ENCODE measurements at regions not wholly inside any gene's neighbourhood (a gene's known extent, or its start where the extent isn't known, plus 50 kb on each side); places are given as distances from the start of the nearest gene placed in this dataset.

DNA sequence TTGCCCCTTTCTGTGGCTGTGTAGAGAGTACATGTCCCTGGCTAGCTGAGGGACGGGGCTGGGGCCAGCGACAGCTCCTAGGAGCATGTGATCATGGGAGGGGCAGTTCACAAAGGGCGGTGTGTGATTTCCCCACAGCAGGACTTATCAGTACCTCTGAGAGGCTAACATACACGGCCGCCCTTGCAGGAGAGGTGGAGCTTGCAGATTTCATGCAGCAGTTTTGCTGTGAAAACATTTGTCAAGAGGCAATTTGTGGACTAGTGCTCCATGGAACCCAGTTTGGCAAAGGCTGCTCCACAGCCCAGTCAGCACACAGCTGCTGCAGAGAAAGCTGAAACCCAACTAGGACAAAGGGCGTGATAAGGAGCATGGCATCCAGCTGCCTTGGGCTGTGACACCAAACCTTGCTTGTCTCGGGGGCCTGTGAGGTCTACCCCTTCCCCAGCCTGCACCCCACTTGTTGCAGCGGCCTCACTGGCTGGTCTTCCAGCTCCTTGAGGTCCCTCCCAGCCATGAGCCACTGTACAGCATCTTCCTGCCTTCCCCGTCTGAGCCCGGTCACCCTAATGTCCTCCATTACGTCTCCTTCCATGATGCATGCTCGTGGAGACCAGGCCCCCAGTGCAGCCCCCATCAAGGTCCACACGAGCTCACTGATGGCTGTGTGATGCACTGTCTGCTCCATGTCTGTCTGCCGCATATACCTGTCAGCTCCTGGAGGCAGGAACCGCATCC is 121.4 kb upstream of the HDAC4 start:
- DNase-seq, result no peak

DNA sequence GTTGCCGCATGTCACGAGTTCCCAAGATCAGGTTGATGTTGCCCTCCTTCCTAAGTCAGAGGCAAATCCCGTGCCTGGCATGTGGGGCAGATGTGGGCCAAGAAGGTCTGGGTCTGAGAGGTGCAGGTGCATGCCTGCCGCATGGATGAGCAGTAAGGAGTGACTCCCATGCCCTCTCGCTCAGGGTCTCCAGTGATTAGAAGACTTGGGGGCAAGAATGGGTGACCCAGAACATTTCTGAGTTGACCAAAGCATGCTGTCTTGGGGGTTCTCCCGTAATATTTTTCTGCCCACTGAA is 120.6 kb upstream of the HDAC4 start:
- DNase-seq, result no peak

DNA sequence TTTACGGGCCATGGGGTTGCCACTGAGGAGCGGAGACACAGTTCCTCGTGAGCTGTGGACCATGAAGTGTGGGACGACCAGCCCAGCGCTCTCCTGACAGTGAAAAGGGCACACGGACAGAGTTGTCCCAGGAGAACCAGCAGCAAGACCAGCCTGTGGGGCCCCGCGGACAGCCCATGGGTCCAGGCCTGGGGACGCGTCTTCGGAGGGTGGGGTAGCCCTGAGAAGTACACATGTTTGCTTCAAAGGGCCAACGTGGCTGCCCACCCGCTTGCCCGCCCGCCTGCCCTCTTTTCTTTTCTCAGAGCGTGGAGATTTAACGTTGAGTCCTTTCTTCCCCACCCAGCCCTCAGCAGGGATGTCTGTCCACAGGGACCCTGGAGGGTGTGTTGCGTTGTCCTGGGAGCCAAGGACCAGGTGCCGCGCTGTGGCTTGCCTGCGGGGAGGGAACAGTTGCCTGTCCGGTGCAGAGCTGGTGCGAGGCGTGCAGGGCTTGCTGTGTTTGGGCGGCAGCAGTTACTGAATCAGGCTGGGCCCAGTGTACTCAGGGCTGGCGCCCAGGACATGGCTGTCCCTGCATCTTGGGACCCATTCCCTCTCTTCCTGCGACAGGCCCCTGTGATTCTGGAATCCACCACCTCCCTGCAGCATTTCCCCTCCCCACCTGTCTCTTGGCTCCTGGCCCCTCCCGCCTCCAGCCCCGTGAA is 120.1 kb upstream of the HDAC4 start:
- no peak for DNase-seq

DNA sequence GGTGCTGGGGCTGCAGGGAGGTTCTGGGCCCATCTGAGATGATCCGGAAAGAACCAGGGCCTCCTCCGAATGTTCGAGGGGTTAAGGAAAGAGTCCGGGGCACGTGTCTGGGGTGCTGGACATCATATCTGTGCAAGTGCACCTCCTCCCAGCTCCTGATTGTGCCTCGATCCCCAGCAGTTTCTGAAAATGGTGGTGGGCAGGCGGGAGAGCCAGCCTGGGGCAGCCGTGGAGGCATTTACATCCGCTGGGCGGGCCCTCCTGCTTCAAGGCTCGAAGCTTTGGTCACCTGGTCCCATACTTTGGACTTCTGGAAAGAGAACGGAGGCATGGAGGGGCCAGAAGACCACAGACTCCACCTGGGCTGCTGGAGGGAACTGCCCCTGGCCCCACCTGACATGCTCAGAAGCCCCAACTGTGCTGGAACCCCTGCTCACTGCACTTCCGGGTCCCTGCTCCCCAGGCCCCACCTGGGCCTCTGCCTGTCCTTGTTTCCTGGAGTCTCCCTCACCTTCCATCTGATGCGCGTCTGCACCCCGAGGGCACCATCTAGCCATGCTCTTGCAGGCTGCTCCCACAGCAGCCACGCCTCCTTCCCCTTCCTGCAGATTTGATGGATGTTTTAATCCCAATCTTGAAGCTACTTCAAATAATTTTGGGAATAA is 119.2 kb upstream of the HDAC4 start:
- no peak for DNase-seq

DNA sequence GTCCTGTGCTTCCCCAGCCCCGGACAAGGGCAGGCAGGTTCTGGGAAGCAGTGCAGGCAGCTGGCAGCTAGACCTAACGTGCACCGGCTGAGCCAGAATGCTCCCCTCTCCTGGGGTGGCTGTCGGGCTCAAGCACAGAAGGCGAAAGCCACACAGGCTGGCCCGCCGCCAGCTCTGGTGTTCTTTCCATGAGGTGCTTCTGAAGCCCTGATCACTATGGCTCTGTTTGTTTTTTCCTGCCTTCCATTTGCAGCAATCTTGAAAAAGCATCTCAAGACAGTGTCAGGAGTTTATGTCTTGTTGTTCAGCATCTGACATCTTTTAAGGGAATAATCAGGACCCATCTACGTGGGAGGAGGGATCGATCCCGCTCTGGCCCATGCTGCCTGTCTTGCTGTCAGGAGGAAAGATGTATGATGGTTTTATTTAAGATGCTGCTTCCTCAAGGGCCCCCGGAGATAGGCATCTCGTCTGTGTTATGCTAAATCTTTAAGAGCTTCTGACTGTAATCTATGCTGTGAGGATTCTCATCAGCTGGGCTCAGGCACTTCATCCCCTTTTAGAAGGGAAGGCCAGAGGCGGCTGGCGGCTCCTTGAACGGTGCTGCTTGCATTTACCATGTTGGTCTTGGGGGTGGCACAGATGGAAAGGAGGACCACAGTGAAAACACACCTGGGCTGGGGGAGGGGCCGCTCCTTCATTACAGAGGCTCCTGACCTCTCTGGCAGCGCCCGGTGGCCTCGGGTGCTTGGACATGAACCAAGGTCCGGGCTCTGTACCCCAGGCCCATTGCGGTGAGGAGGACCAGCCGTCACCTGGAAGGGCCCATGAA is 118.5 kb upstream of the HDAC4 start:
- no peak for DNase-seq

DNA sequence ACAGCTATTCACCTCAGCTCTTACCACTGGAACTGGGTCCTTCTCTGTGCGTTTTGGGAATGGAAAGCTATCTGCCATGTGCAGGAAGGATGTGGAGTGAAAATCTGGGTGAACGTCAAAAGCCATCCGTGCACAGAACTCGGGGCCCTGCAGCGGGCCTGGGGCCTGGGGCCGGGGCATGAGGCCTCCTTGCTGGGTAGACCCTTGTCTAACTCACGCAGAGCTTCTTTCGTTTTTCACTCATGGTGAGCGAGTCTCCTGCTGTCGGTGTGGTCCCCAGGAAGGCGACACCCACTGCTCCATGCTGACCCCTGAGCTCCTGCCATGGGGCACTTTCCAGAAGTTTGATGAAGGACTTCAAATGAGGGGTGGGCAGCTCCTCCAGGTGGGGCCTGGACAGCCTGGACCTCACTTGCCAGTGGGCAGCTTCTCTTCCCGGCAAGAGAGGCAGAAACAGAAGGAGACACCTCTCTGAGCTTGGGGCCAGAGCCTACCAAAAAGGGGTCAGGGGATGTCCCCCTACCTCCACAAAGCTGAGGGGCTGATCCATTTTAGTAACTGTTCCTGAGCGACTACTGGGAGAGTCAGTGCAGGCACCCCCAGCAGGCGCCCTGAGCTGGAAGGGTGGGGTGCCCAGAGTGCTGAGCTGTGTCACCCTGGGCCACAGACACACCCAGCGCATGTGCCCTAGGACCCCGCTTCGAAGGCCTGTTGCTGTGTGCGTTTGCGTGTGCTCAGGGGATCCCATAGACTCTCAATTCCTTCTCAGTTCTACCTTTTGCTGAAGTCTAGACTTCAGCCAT is 117.7 kb upstream of the HDAC4 start:
- no peak for DNase-seq

DNA sequence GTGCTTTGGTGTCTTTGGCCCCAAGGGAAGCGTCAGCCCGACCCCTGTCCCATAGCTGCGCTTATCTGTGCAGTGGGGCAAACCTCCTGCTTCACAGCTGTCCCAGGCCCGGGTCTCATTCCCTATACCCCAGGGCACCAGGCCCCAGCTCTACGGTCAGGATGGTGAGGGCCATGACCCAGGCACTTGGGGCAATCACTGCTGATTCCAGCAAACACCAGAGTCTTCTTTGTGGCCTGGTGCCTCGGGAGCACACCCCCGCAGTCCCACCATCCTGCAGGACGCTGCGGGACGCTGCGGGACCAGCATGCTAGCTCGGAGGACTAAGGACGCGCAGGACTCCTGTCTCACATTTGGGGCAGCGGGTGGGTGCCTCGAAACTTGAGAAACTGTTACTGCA is 116.9 kb upstream of the HDAC4 start:
- DNase-seq, result no peak

DNA sequence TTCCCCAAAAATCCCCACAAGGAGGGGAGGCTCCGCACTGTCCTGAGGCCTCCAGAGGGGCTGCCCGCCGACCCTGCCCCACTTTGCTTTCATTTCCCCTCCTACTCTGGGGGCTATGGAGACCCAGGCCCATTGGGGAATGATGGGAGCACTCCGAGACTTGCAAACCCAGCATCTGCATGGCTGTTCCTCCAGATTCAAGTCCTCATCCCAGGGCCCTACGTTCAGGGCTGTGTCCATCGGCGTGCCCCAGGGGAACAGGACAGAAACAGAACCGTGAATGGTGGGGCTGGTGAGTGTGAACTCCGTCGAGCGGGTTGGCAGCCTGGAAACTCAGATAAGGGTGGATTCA is 116.1 kb upstream of the HDAC4 start:
- DNase-seq, result no peak

DNA sequence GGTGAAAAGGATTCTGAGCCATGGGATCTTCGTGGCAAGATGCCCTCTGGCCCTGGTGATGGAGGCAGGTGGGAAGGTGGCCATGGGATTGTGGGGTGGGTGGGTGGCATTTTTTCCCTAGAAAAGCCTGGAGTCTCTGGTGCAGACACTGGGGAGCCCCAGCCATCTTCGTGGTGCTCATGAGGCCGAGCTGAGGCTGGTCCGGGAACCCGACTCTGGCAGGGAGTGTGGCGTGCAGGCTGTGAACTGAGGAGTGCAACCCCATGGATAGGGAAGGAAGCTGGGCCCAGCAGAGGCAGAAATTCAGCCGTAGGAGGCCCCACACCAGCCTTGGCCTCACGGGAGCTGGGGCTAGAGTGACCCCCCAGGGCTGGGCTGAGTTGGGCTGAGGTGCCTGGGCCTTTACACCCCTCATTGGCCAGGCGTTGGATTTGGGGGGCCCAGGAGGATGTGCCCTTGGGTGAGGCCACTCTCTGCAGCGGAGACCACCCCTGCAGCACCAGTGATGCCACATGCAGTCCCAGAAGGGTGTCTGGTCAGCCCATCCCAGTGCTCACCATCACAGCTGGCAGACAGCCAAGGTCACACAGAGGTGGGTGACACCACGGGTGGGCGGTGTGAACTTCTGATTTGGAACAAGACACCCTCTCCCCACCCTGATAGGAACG is 115.6 kb upstream of the HDAC4 start:
- no peak for DNase-seq

DNA sequence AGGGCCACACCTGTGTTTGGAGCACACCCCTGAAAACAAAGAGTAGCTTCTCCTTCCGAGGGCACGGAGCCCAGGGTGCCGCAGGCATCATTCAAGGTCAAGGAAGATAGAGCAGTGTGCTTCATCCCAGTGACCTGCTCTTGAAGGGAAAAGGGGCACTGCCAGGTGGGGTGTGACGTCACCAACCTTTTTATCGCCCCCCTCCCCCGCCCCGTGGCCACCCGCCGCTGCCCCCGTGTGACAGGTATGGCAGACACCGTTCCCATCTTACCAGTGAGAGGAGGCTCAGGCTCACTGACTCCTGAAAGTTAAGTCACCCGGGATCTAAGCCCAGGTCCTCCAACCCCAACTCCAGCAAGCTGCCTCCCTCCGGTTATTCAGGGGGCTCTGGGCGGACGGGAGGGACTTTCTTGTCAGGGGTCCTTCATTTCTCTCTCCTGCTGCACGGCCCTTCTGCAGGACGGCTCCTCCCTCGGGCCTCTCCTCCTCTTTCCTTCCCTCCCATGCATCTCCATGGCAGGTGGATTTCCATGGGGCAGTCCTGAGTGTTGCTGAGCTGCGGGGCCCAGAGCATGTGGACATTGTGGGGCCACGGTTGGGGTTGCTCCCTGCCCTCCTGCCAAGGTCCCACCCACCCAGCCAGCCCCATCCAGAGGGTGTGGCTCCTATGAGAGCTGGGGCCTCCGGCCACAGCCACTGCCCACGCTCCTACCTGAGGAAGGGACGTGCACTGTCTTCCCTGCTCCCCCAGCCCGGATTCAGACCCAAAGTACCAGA is 114.1 kb upstream of the HDAC4 start:
- no peak for DNase-seq

DNA sequence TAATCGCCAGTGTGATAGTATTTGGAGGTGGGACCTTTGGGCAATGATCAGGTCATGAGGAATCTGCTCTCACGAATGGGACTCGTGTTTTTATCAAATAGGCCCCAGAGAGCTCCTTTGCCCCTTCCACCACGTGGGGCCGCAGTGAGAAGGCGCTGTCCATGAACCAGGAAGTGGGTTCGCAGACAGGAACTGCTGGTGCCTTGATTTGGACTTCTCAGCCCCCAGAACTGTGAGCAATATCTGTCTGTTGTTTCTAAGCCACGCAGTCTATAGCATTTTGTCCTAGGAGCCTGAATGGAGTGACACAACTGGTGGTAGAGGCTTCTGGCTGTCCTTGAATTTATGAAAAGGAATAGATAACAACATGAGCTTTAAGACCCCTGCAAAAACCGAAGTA is 111.2 kb upstream of the HDAC4 start:
- no peak for DNase-seq

DNA sequence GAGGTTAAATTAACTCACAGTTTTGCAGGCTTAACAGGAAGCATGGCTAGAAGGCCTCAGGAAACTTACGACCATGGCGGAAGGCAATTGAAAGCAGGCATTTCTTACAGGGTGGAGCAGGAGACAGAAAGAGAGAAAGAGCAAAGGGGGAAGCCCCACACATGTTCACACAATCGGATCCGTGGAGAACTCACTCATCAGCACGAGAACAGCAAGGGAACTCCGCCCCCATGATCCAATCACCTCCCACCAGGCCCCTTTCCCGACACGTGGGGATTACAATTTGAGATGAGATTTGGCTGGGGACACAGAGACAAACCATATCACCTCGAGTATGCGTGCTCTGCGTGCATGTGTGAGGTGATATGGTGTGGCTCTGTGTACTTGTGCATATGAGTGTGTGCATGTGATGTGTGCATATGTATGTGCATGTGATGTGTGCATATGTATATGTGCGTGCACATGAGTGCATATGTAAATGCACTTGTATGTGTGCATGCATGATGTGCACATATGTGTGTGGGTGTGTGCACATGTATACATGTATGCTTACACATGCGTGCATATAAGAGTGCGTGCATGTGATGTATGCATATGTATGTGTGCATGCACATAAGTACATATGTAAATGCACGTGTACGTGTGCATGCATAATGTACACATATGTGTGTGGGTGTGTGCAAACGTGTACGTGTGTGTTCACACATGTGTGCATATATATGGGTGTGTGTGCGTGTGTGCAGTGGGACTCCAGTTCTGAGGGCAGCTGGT is 108.7 kb upstream of the HDAC4 start:
- DNase-seq, result no peak

DNA sequence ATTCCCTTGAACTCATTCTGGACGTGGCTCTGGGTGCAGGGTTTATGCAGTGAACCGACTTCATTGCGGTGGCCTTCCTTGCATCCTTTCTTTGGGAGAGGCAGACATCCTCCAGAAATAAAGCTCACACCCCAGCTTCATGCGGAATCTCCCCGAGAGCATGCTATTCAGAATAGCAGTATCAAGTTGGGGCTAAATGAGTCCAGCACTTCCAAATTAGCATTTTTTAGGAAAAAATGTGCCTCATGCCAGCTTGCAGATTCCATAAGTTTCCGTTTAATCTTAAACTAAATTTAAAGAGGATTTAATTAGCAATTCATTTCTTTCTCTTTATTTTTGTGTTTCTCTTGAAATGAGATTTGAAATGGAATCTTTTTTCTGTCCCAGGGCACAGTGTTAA is 107.4 kb upstream of the HDAC4 start:
- no peak for DNase-seq

DNA sequence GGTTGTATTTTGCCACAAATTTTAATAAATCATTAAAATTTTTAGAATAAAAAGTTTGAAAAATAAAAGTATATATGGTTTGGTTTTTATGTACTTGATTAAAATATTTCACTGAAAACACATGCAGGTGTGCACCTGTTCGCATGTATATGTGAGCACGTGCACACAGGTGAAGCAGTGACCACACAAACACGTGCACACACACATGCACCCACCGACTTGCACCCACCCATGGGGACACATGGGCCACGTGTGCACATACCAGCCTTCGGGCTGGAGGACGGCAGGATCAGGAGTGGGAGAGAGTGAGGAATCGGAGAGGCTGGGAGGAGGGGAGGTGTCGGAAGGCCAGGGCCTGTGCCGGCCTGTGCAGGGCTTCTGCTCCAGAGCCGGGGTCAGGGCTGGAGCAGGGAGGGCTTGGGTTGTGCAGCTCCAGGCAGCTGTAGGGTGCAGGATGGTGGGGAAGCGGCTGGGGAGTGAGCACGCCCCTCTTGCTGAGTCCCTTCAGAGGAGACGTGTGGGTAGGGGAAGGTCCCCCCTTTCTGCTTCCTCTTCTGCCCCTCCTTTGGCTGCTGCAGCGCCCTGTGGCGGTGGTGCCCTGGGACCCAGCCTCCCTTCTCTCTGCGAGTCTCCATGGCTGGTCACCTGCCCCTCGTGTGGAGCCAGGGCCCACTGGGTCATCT is 106.9 kb upstream of the HDAC4 start:
- DNase-seq, result no peak

DNA sequence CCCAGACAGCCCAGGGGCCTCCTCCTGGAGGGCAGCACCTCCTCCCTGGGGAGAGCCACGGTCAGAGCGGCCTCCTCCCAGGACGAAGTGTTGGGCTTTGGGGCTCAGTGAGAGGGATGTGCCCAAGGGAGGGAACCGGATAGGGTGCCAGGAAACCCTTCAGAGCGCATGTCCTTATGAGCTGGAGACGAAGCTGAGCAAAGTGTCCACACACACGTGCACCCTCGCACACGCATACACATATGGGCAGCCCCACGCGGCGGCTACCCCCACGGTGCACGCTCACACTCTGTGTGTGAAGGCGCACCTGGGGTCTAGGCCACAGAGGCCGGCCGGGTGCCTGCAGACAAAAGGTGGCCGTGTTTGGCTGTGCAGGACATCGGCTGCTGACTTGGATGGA is 106.1 kb upstream of the HDAC4 start:
- no peak for DNase-seq

DNA sequence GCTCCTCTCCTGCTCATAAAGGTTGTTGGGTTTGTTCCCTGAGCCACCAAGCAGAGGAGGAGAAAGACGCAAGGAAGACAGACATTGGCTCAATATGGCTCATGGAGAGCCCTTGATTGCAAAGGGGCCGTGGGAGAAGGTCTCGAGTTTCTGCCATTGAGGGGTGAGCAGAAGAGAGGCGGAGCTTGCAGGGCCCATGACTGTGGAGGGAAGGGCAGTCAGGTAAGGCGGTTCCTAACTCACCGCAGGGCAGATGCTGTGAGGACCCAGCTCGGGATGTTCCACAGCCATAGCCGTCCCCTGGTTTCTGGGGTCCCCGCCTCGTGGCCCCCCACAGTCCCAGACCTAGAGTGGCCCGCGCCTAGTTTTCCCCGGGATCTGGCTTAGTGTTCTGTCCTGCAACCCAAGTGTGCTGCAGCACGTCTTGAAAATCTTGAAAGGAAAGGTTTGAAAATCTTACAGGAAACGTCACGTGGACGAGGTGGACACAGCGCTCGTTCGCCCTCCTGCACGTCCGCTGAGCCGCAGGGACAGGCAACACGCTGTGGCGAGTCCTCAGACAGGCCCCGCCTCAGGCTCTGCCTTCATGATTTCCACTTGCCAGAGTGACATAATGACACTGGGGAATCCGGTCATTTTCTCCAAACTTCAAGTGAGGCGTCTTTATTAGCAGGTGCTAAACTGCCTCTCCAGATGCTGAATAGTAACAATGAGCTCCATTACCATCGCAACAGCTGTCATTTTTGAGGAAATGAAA is 105.5 kb upstream of the HDAC4 start:
- no peak for DNase-seq

DNA sequence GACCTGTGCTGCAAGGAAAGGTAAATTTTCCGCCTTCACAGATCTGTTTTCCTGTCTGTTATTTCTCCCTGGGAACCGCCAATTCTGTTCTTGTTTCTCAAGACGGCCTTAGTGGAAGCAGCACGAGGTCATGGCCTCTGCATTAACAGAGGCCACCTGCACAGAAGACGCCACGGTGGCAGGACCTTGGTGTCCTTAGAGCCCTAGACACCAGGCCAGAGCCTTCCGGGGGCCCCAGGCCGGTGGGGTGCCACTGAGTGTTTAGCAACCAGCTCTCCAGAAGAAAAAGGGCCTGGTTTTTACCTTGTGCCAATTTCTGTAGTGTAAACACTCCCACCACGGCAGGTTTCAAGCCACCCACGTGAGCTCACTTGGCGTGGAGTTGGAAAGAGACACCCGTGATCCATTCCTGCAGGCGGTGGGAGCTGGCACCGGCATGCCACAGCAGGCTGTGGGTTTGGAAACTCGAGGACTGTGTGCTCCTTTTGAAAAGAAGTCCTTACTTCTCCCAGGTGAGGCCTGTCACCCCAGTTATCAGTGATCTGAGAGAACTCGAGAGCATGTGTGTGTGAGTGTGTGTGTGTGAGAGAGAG is 103.9 kb upstream of the HDAC4 start:
- DNase-seq, result no peak

DNA sequence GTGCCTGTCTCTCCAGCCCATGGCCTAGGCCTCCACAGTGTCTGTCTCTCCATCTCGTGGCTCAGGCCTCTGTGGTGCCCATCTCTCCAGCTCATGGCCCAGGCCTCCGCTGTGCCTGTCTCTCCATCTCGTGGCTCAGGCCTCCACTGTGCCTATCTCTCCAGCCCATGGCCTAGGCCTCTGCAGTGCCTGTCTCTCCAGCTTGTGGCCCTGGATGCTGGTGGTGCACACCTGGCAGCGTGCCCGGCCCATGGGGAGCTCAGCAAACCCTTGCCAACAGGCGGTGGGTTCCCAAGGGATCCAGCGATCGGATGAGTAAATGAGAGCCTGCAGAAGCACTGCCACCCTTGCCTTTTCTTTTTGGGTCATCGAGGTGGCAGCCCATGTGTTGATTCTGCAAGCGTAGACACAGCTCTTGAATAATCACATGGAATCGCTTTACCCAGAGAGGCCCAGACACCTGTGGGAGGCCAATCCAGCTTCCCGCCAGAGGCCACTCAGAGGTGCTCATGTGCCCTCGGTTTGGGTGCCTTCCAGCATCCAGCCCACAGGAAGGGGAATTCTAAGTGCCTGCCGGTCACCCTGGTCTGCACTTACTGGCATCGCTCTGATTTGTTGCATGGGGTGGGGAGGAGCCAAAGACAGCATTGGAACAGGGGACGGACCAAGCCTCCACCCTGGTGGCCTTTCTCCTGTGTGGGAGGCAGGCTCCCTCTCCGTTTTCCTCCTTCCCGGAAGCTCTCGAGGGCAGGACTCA is 101.8 kb upstream of the HDAC4 start:
- no peak for DNase-seq

Measured in activated effector memory CD4-positive, alpha-beta T cell treated with anti-CD3 and anti-CD28 coated beads, Interleukin-2, amount 50 U/mL, for 16 hours (primary cell).